ENCODE measurements at regions not wholly inside any gene's neighbourhood (a gene's known extent, or its start where the extent isn't known, plus 50 kb on each side); places are given as distances from the start of the nearest gene placed in this dataset.

DNA sequence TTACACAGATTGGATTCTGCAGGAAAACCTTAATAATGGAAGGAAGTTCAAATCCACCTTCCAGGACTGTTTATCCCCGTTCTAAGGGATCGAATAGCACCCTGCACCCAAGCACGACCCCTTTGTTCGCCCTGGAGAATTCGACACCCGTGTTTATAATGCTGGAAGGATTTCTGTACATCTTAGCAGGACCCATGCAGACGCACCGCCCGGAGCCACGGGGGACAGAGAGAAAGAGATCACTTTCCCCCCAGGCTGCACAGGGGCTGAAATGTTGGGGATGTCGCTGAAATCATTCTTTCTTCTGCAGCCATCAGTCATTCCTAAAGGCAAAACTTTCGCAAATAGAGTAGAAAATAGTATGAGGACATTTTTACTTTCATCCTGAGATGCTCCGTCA is 238.7 kb upstream of the SALL3 start:
- DNase-seq (ENCODE audit: low read depth): no peak

DNA sequence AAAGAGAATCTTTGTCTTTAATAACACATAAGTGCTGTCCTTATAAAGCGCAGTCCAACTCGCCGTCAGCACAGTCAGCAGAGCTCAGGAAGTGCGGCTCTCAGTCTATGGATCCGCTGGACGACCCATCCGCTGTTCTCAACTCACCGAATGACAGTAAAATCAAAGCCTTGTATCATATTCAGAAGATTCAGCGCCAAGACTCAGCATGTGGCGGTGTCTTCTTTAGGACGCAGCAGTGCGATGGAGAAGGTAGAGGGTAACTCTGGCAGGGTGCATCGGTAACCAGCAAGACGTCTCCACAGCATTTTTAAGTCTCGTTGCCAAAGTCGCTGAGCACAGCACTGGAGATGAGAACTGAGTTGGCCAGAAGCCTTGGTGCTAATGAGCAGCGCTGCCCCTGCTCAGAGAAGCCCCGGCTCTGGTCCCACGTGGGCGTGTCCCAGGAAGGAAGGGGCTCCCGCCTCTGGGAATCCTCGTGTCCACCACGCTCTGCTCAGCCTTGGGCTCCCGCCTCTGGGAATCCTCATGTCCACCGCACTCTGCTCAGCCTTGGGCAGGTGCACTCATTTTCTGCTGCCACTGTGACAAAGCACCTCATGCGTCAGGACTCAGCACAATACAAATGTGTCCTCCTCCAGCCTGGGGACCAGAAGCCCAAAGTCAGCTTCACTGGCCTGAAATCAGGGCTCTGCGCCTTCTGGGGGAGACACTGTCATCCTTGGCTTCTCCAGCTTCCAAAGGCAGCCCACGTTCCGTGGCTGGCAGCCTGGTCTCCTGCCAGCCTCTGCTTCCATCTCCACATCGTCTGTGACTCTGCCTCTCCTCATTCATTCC is 238.0 kb upstream of the SALL3 start:
- no peak for DNase-seq (ENCODE audit: low read depth)

DNA sequence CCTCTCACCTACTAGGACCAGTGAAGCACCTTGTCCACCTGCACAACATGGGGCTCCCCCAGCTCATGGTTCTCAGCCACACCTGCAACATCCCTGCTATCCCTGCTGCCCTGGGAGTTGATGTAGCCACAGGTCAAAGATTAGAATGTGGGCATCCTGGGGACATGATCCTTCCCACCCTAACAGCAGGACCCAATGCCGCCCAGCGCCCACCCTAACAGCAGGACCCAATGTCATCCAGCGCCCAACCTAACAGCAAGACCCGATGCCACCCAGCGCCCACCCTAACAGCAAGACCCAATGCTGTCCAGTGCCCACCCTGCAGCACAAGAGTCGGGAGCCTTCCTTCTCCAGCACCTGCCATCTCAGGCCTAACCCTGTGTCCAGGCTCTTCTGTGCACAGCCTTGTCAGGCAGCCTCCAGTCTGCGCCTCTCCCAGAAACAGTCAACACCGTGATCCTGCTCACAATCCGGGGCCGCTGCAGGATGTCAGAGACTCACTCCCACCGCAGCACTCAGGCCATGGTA is 237.3 kb upstream of the SALL3 start:
- no peak for DNase-seq (ENCODE audit: low read depth)

DNA sequence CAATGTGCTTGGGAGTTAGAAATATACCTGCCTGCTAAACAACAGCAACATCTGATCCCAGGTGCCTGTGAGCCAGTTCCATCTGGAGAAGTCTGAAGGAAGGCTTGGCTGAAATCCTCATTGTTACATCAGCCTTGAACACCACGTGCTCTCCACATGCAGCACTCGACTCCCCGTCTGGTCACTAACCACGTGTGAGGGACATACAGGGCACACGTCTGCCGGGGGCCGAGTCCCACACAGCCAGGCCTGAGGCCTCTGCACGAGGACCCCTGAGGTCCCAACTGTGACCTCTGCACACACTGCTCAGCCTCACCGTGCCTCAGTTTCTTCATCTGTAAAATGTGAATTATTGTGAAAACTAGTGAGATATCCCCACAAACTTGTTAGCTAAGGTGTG is 236.5 kb upstream of the SALL3 start:
- DNase-seq (ENCODE audit: low read depth): no peak

DNA sequence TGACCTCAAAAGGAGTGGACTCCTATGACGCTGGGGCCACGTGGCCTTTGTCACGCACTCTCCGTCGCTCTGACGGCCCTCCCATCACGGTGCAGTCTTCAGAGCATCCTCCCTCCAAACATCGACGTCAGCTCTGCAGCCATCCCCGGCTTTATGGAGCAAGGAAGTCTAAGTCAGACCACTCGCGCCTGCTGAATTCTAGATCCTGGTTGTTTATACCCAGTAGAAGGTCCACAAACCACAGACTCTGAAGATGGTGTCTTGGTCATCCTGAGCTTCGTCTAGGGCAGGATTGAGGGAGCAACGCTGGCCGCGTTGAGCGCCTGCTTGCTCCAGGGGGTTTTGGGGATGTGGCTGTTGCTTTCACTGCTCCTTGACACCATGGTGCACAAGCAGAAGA is 228.0 kb upstream of the SALL3 start:
- DNase-seq (ENCODE audit: low read depth): no peak

DNA sequence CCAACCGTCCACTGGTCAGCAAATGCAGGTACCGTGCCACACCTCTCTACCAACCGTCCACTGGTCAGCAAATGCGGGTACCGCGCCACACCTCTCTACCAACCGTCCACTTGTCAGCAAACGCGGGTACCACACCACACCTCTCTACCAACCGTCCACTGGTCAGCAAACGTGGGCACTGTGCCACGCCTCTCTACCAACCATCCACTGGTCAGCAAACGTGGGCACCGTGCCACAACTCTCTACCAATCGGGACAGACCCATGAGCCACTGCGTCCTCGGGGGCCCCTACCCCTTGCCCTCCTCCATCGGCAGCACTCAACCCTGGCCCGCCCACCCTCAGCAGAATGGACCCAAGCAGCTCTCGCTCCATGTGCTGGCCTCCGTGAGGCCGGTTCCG is 226.4 kb upstream of the SALL3 start:
- no peak for DNase-seq (ENCODE audit: low read depth)

DNA sequence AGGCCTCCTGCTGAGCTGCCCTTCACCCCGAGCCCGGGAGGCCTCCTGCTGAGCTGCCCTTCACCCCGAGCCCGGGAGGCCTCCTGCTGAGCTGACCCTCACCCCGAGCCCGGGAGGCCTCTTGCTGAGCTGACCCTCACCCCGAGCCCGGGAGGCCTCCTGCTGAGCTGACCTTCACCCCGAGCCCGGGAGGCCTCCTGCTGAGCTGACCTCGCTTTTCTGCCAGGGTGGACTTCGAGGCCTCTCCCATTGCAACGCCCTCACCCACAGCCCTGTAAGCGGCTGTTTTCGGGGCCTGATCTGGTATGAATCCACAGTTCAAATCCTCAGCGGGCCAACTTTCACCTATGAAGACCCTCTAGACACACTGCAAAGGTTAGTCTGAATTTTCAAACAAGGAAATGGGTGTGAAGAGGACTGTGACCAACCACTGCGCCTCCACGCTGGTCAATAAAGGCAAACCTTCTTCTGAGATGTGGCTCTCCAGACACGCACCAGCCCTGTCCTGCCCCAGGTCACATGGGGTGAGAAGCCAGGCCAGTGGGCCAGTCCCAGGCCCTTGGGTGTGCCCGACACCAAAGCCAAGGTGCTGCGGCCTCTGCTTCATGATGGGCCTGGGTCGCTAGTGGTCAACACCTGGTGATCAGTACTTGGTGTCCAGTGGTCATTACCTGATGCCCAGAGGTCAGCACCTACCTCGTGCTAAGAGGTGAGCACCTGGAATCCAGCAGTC is 225.1 kb upstream of the SALL3 start:
- no peak for DNase-seq (ENCODE audit: low read depth)

DNA sequence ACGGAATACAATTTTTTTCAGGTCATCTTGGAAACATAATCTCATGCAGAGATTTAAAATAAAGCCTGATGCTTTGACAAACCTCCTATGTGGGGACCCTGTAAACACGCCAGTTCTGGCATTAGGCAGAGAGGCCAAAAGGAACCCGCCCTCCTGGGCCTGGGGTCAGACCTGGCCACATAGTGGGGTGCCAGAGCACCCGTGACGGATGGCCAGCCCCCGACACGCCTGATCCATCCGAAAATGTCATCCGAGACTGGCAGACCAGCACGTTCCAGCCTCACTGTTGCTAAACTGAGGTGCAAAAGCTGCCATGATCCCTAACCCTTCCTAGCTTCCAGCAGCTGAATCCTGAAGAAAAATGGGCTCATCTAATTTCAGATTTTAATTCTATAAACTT is 222.6 kb upstream of the SALL3 start:
- no peak for DNase-seq (ENCODE audit: low read depth)

DNA sequence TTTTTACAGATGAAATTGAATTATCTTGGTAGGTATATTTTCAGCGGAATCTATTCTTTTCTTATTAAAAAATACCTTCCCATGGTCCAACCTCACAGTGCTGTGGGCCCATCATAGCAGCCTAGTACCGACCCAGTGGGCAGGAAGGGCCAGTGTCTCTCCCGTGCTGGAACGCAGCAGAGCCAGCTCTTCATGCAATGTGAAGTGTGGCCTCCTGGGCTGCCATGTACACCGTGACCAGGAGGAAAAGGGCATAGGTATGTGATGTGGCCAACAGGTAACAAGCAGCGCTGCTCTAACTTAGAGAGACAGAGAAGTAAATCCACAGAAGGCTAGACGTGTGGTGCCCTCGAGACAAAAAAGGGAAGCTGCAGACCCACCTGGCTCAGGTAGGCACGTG is 221.1 kb upstream of the SALL3 start:
- no peak for DNase-seq (ENCODE audit: low read depth)

DNA sequence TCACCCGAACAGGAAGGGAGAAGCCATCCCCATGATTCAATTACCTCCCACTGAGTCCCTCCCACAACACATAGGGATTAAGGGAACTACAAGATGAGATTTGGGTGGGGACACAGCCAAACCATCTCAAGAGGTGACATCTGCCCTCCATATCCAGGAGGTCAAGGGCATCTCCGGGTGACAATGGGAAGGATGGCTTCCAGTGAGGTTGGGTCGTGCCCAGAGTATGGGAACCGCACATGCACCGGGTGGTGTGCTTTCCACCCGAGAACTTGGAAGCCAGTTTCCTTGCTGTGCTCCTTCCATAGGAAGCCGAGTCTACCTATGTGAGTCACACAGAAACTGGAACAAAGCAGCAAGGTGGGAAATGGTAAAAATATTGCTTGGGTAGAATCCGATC is 216.9 kb upstream of the SALL3 start:
- no peak for DNase-seq (ENCODE audit: low read depth)

DNA sequence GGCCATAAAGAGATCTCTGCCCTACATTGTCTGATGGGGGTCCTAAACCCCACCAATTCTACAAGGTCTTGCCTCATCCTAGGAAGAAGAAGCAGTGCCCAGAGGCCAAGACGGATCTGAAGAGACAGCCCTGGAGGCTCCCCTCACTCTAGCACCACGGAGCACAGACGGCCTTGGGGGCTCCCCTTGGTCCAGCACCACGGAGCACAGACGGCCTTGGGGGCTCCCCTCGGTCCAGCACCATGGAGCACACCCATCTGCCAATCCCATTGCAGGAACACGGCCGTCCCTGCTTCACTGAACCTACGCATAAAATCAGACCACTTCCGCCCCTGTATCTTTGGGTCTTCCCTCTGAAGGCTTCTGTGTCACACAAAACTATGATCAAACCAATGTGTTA is 215.1 kb upstream of the SALL3 start:
- DNase-seq (ENCODE audit: low read depth): no peak

DNA sequence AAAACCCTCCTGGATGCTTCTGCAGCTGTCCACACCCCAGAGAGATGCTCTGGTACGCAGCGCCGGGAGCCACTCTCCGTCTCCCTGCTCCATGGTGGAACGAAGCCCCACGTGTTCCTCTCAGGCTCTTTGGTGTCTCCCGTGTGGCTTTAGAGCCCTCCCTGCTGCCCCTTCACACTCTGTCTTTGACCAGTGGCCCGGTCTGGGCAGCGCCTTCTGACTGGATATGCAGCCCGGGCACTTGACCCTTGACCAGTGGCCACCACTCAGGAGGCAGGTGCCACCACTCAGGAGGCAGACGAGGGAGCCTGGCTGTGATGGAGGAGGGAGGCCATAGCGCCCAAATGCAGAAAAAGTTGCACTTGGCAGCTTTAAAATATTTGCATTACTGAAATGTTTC is 214.5 kb upstream of the SALL3 start:
- no peak for DNase-seq (ENCODE audit: low read depth)

DNA sequence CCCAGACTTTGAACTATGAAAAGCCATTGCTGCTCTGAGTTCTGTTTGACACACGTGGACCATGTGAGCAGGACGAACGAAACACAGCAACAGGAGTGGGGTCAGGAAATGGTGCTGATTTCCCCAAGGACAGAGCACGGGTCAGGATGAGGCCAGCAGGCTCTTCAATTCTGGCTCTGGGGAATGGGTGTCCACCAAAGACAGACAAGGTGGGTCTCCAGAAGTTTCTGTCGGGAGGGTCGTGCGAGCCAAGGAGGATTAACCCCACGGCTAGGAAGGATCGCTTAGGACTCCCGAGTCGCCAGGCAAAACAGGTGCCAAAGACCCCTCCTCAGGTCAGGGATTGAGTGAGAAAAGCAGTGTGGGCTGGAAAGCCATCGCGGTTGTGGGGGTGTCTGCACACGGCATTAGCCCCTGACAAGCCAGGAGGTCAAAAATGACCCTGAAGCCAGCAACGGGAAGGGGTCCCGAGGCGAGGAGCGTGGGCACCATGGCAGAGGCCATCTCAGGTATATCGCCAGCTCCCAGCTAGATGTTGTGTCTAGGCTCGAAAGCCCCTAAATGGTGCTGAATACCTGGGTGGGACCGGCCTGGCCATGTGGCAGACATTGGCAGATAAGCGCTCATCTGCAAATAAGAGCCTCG is 213.9 kb upstream of the SALL3 start:
- no peak for DNase-seq (ENCODE audit: low read depth)

DNA sequence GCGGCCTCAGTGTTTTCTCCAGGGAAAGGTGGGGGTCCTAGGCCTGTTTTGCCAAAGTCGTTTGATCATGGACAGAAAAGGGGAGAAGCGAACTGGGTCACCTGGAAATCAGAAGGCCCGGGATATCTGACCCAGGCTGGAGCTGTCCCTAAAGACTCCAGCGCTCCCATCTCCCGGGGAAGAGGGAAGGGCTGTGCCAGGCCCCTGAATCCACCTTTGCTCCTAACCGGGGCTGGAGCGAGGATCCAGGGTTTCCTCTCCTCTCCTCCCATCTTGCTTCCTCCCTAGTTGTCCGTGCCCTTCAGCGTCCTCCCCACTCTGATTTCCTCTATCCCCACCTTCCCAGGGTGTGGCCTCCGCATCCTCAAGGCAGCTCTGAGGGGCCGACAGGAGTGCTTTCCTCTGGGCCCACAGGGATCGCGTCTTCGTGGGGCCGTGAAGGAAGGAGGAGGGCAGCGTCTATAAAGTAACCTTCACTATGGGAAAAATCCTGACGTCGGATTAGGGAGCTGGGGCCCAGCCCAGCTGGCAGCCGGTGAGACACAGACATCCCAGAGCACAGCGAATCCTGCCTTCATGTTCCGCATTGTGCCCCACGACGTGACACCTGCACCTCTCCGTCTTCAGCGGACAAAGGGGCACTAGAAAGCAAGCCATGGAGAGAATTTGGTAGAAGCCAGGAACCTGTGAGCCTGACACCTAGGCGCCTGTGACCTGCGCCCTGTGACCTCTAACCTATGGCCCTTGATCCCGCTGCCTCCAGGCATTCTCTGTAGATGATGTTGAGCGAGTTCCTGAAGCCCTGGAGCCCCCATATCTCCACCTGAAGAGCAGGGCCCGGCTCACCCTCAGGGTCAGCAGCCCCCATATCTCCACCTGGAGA is 212.7 kb upstream of the SALL3 start:
- no peak for DNase-seq (ENCODE audit: low read depth)

DNA sequence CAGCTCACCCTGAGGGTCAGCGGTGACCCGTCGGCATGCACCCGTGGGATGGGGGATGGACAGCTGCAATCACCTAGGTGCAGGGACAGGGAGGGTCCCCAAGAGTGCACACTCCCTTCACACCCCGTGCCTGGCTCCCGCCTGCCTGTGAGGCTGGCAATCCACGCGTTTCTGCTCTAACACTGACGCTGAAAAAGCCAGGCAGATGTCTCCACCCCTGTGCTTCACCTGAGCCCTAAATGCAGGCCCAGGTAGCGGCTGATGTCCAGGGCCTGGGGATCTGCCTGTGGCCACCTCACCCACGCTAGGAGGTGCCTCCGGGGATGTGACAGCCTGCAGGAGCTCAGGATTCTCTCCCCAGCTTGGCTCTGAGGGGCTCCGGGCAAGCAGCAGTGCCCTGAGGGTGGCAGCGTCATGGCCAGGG is 212.0 kb upstream of the SALL3 start:
- DNase-seq (ENCODE audit: low read depth): no peak

DNA sequence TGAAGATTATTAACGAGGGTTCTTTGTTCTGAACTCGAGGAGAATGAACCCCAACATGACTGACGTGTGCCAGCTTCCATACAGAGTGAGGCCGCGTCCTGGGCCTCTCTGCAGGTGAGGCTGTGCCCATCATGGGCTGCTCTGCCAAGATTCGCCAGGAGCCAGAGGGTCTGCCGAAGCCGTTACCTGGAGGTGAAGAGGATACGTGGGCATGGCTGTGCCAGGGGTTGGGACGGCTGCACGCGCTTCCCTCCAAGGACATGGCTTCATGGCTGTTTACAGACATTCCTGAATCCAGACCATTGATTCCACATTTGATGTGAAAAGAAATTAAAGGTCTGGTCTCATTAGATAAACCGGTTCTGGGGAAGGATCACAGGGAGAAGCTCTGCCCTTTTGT is 211.4 kb upstream of the SALL3 start:
- DNase-seq (ENCODE audit: low read depth): no peak

DNA sequence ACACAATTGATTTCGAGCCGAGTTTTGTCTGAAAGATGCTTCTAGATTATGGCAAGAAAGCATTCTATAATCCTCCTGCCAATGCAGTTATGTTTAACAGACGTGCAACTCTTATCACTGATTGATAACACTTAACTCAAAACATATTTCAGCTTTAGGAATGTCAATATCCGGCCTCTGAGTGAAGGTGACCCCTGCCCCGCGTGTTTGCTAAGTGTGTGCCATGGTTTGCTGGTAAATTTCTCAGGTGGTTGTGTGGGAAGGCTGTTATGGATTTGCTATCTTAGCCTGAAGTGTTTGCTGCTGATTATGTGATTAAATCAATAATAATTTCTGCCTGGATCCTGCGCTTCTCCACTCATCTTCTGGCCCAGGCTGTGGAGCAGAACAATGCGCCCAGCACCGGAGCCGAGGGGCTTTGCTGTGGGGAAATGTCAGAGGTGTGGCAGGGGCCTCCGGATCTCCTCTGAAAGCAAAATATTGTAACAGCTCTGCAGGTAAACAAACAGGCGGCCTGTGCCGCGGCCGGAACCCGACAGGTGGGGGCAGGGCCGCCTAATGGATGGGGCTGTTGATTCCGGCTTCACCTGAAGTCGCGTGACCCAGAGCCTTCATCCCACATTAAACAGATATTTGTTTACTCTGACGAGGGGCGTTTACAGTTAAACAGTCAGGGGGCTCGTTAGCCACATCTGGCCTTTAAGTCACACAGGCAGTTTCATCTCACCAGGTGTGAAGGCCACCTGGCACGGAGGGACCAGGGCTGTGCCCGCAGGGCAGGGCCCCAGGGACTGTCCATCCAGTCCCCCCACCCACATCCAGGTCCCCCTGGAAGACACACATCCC is 210.7 kb upstream of the SALL3 start:
- no peak for DNase-seq (ENCODE audit: low read depth)

DNA sequence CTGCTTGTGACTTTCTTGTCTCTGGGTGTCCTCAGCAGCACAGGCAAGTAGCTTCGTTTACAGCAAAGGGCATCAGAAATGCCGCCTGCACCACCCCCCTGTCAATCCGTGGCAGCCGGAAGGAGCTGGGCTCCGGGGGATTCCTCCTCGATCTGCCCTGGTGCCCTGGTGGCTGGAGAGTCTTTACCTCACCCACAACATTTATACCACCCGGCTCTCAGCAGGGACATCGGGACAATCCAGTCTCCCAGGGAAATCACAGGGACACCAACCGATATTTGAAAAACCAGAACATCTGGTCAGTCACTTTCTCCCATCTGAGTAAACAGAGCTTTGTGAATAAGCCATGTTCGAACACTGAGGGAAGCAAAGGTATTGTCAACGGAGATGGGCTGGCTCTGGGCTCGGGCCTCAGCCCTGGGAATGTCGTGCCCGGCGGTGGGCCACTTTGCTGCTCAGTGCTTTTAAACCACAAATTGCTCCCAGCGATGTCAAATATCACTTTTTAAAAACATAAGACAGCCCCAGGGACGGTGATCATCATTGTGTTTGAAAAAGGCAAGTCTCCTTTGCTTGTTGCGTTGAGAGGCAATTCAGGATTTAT is 210.0 kb upstream of the SALL3 start:
- DNase-seq (ENCODE audit: low read depth): no peak

DNA sequence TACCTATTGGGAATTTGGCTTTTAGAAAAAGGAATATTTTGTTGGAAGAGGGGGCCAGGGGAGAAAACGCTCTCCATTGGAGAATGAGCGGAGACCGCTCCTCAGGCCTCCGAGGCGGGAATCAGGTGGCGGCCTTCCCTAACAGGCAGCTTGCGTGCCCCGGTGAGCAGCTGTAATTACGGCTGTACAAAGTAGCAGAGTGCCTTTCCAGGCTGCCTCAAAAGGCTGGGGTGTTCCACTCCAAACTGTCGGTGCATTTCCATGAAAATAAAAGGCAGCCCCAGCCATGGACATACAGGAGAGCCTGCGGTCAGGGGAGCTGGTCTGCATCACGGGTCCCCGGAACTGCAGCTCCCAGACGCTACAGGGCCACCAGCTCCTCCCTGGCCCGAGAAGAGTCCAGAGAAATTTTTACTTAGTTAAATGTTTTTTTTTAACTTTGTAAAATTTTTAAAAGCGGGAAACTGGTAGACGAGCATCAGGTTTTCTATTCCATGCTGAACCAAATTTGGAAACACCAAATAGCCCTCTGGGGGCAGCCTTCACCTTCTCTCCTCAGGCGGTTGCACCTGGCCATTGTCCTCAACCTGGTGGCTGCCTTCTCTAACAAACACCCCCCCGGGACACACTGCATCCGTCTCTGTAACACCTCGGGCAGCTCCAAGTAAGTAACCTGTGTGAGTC is 209.3 kb upstream of the SALL3 start:
- DNase-seq (ENCODE audit: low read depth): no peak

DNA sequence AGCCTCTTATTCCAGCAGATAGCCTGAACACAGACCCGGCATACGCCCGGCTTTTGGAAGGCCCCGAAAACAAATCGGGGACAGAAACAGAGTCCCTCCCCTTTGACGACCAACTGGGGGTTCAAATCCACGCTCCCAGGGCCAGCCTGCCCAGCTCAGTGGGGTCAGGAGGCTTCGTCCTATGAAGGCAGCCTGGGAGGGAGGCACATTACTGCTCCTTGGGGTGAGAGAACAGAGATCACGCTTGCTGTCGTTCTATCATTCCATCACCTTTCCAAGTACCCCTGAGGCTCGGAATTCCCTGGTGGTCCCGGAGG is 208.8 kb upstream of the SALL3 start:
- no peak for DNase-seq (ENCODE audit: low read depth)
